ENCODE measurements at regions not wholly inside any gene's neighbourhood (a gene's known extent, or its start where the extent isn't known, plus 50 kb on each side); places are given as distances from the start of the nearest gene placed in this dataset.

DNA sequence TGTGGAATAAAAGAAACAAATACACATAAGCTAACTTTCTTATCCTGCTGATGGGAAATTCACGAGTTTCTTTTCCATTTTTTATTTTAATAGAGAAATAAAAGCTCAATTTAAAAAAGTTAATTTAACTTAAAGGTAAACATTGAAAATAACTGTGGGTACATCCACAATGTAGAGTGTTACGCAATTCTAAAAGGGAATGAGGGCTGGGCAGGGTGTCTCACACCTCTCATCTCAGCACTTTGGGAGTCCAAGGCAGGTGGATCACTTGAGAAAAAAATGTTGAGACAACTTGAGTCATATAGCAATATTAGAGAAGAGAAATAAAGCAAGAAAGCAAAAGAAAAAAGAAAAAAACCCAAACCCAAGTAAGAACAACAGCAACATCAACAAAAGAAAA lies 207.0 kb downstream of the DIPK2A start:
- Mint-ChIP-seq H3K27me3 (no peaks in the 10 kb centered on the region), H3K4me1 (no peaks in the 10 kb centered on the region), H3K4me3 (no peak overlapping the region), H3K27ac (no peak overlapping the region), H3K36me3 (no peaks in the 10 kb centered on the region), H3K9me3 (no peaks in the 10 kb centered on the region)
- DNase-seq (ENCODE audit: low spot score in 2 of 2): no peak
- ATAC-seq (ENCODE audit: low read depth): no peak

DNA sequence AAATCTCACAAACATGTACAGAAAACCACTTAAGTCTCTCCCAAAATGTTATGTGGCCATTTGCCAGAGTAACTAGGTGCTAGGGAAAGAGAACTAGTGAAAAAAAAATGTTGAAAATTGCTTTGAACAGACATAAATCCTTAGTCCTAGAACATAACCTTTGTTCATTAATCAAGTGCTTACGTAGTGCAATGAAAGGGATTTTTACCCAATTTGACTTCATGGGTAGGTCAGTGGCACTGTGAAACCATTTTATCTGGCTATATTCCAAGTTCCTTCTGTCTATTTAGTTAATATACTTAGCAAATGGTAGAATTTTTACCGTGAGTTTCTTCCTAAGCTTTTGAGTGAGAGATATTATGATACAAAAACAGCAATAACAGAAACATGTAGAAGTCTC lies 209.4 kb downstream of the DIPK2A start:
- Mint-ChIP-seq H3K27ac (no peak overlapping the region), H3K36me3 (no peaks in the 10 kb centered on the region), H3K27me3 (no peaks in the 10 kb centered on the region), H3K4me1 (no peaks in the 10 kb centered on the region), H3K9me3 (no peaks in the 10 kb centered on the region), H3K4me3 (no peak overlapping the region)
- ATAC-seq (ENCODE audit: low read depth) (no peak), DNase-seq (ENCODE audit: low spot score in 2 of 2) (no peak)

DNA sequence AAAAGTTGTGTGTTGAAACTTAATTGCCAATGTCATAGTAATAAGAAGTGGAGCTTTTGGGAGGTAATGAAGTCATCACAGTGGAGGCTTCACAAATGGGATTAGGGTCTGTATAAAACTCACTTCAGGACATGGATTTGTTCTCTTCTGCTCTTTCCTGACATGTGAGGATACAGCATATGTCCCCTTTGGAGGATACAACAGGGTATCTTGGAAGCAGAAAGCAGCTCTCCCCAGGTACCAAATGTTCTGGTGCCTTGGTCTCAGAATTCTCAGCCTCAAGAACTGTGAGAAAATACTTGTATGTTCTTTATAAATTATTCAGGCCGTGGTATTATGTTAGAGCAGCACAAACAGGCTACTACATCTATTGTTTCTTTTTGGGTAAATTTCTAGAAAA lies 210.9 kb downstream of the DIPK2A start:
- no peaks in the 10 kb centered on the region for H3K9me3 Mint-ChIP-seq
- no peak for ATAC-seq (ENCODE audit: low read depth)
- DNase-seq (ENCODE audit: low spot score in 2 of 2): no peak
- no peak overlapping the region for H3K27ac Mint-ChIP-seq
- H3K4me3 Mint-ChIP-seq: no peak overlapping the region
- H3K36me3 Mint-ChIP-seq: no peaks in the 10 kb centered on the region
- H3K27me3 Mint-ChIP-seq: no peaks in the 10 kb centered on the region
- H3K4me1 Mint-ChIP-seq: no peaks in the 10 kb centered on the region

DNA sequence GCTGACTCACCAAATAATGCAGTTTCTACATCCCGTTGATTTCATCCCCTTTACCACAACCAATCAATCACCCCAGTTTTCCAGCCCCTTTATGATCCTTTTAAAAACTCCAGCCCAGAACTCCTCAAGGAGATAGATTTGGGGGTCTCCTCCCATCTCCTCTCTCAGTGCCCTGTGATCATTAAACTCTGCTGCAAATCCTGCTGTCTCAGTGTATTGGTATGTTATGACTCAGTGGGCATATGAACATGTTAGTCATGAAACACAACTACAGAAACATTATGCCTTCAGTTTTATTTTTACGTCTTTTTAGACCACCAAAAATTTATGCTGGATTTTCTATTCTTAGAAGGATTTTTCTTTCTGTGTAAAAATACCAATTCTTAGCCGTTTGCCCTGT lies 213.7 kb downstream of the DIPK2A start:
- Mint-ChIP-seq H3K9me3 (no peaks in the 10 kb centered on the region), H3K4me1 (no peaks in the 10 kb centered on the region), H3K4me3 (no peak overlapping the region), H3K27me3 (no peaks in the 10 kb centered on the region), H3K27ac (no peak overlapping the region), H3K36me3 (no peaks in the 10 kb centered on the region)
- ATAC-seq (ENCODE audit: low read depth): no peak
- no peak for DNase-seq (ENCODE audit: low spot score in 2 of 2)

DNA sequence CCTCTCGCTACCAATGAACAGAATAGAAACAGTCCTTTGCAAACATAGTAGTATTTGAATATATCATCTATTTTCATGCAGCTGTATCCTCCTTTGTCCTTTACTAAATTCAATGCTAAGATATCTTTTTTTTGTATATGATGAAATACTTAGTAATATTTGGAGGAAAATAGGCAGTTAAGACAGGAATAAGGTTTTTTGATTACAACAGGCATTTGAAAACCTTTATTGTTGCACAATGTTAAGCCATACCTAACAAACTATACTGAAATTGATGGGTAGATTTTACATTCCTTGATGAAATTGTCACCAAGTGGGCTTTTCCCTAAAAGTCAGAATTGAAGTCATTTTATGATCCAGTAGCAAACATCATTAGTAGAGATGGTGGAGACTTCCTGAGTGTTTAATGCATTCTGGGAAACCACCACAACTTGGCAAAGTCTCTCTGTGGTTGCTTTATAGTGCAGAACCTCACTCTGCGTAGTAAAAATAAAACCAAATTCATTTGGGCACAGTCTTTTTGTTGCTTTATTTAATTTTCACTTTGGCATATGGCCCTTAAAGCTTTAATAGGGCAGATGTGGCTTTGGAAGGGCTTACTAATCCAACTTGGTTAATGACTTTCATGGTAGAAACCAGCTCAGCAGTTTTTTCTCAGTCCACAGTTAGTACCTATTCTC lies 216.0 kb downstream of the DIPK2A start:
- no peak for ATAC-seq (ENCODE audit: low read depth)
- Mint-ChIP-seq H3K9me3 (no peaks in the 10 kb centered on the region), H3K27me3 (no peaks in the 10 kb centered on the region), H3K36me3 (no peaks in the 10 kb centered on the region), H3K4me1 (no peaks in the 10 kb centered on the region), H3K27ac (no peak overlapping the region), H3K4me3 (no peak overlapping the region)
- DNase-seq (ENCODE audit: low spot score in 2 of 2): no peak

DNA sequence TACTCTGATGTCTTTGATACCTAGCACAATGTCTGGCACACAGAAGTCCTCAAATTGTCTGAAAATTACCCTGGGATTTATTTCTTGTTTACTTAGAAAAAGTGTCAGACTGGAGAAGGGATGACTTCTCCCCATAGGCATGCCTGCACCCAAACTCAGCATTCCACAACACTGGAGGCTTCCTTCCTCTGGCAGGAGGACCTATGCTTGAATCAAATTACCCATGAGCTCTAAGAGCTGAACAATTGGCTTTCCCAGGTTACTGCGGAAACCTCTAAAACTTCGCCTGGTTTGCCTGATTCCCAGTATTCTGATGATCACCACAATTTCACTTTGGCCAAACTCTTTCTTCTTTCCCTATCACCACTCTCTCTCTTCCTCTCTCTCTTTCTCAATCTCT lies 217.4 kb downstream of the DIPK2A start:
- no peak overlapping the region for H3K4me3 Mint-ChIP-seq
- H3K27ac Mint-ChIP-seq: no peak overlapping the region
- DNase-seq (ENCODE audit: low spot score in 2 of 2) (no peak), ATAC-seq (ENCODE audit: low read depth) (no peak)
- H3K4me1 Mint-ChIP-seq: no peaks in the 10 kb centered on the region
- no peaks in the 10 kb centered on the region for H3K27me3 Mint-ChIP-seq
- no peaks in the 10 kb centered on the region for H3K36me3 Mint-ChIP-seq
- peaks cover 1% of the 10 kb centered on the region for H3K9me3 Mint-ChIP-seq

DNA sequence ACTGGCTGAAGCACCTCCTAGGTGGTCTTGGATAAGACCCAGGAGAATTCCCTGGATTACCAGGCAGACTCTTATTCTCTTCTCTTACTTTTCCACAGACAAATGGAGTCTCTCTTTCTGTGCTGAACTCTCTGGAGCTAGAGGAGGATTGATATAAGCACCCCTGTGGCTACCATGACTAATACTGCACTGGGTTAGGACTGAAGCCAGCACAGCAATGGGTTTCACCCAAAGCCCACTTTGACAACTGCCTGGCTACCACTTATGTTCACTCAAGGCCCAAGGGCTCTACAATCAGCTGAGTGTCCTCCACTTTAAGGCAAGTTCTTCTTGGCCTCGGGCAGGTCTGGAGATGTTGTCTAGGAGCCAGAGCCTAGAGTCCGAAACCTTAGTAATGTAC lies 225.5 kb downstream of the DIPK2A start:
- Mint-ChIP-seq H3K36me3 (peaks cover 5% of the 10 kb centered on the region), H3K4me1 (no peaks in the 10 kb centered on the region), H3K9me3 (peaks cover 10% of the 10 kb centered on the region), H3K27me3 (peaks cover 2% of the 10 kb centered on the region), H3K27ac (no peak overlapping the region), H3K4me3 (no peak overlapping the region)
- no peak for ATAC-seq (ENCODE audit: low read depth)
- DNase-seq (ENCODE audit: low spot score in 2 of 2): no peak

DNA sequence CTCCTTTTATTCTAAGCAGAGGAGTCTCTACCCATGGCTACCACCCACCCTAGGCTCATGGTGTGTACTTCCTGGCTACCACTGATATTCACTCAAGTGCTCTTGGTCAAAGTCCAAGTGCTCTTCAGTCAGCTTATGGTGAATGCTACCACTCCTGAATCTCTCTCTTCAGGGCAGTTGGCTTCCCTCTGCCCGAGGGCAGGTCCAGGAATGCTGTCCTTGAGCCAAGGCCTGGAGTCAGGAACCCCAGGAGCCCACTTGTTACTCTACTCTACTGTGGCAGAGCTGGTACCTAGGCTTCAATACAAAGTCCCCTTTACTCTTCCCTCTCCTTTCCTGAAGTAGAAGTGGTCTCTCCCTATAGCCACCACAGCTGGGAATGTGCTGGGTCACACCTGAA lies 226.0 kb downstream of the DIPK2A start:
- H3K36me3 Mint-ChIP-seq: peaks cover 5% of the 10 kb centered on the region
- H3K9me3 Mint-ChIP-seq: peaks cover 10% of the 10 kb centered on the region
- no peak for ATAC-seq (ENCODE audit: low read depth)
- H3K4me3 Mint-ChIP-seq: no peak overlapping the region
- peaks cover 2% of the 10 kb centered on the region for H3K27me3 Mint-ChIP-seq
- H3K27ac Mint-ChIP-seq: no peak overlapping the region
- no peaks in the 10 kb centered on the region for H3K4me1 Mint-ChIP-seq
- no peak for DNase-seq (ENCODE audit: low spot score in 2 of 2)

DNA sequence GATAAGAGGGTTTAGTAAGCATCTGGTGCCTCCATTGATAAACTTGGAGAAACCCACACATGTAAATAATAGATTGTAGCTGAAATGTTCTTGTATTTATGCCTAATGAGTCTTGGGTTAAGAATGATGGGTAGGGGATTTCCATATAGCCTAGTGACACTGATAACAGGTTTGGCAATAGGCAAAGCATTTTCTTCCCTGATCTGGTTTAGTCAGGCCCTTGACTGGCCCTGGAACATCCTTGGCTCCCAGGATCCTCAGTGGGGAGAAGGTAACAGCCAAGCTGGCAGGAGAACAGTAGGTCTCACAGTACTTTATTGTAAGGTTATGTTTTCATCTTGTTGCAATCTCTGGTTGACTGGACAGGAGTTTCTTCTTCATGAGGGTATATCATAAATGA lies 228.4 kb downstream of the DIPK2A start:
- H3K4me1 Mint-ChIP-seq: no peaks in the 10 kb centered on the region

DNA sequence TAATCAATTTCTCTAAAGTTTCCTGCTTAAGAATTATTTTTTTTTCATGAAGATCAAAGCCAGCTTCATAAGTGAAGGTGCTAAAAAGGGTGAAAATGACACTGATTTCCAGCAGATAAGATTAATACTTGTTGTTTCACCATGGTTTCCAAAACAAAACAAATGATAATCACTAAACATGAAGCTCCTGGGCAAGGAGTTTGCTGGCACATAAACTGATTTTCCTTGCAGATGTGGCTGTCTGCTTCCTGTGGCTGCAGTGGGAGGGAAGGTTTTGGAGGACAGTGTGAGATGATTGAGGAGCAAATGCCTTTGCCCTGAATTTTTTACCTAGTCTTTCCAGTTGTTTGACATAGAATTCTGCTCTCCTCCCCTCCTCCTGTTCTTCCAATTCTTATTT lies 228.8 kb downstream of the DIPK2A start:
- ATAC-seq (ENCODE audit: low read depth): no peak
- H3K27me3 Mint-ChIP-seq: no peaks in the 10 kb centered on the region
- peaks cover 5% of the 10 kb centered on the region for H3K9me3 Mint-ChIP-seq
- H3K27ac Mint-ChIP-seq: no peak overlapping the region
- no peaks in the 10 kb centered on the region for H3K36me3 Mint-ChIP-seq
- no peak overlapping the region for H3K4me3 Mint-ChIP-seq
- no peak for DNase-seq (ENCODE audit: low spot score in 2 of 2)
- H3K4me1 Mint-ChIP-seq: no peaks in the 10 kb centered on the region

More for the DNA sequence above, 228.4 kb downstream of the DIPK2A start:
- ATAC-seq (ENCODE audit: low read depth) (no peak), DNase-seq (ENCODE audit: low spot score in 2 of 2) (no peak)
- no peak overlapping the region for H3K4me3 Mint-ChIP-seq
- H3K36me3 Mint-ChIP-seq: peaks cover 2% of the 10 kb centered on the region
- no peaks in the 10 kb centered on the region for H3K27me3 Mint-ChIP-seq
- no peak overlapping the region for H3K27ac Mint-ChIP-seq
- peaks cover 6% of the 10 kb centered on the region for H3K9me3 Mint-ChIP-seq

DNA sequence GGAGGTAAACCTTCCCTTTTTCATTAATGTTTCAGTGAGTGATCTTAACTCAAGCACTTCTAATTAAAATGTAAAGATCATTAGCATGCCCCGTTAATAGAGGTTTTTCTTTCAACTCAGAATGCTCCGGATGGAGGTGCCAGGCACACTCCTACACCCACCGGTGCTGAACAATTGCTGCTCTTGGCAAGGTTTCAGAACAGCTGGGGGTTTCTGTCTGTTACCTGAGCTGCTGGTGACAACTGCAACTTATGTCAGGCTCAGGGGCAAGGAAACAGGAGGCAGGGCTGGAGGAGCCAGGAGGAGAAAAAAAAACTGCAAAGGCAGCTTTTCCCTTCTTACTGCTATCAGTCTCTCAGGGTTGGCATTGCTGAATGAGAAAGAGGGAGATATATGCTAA lies 250.1 kb downstream of the DIPK2A start:
- ATAC-seq (ENCODE audit: low read depth): no peak
- Mint-ChIP-seq H3K27me3 (peaks cover 5% of the 10 kb centered on the region), H3K27ac (no peak overlapping the region)

DNA sequence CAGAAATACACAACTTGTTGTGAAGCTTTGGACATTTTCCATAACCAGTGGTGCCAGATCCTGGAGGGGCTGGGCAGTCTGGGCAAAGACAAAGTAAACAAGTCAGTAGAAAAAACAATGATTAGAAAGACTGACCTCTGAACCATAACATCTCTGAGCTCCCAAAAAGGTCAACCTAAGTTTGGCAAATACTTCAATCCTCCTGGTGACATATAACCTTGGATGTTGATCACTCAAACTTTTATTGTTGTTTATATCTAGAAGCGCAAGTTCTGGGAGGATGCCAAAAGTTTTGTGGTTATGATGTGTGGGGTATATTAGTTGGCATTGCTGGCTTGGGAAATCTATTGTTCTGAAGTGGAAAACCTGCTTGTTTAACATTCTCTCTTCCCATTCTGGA lies 257.7 kb downstream of the DIPK2A start:
- Mint-ChIP-seq H3K27ac (no peak overlapping the region), H3K27me3 (peaks cover 2% of the 10 kb centered on the region), H3K36me3 (no peaks in the 10 kb centered on the region), H3K4me1 (no peaks in the 10 kb centered on the region), H3K9me3 (no peaks in the 10 kb centered on the region), H3K4me3 (no peak overlapping the region)
- no peak for ATAC-seq (ENCODE audit: low read depth)
- DNase-seq (ENCODE audit: low spot score in 2 of 2): no peak

More for the DNA sequence above, 250.1 kb downstream of the DIPK2A start:
- no peaks in the 10 kb centered on the region for H3K4me1 Mint-ChIP-seq
- H3K4me3 Mint-ChIP-seq: no peak overlapping the region
- H3K36me3 Mint-ChIP-seq: no peaks in the 10 kb centered on the region
- no peak for DNase-seq (ENCODE audit: low spot score in 2 of 2)
- H3K9me3 Mint-ChIP-seq: peaks cover 2% of the 10 kb centered on the region

DNA sequence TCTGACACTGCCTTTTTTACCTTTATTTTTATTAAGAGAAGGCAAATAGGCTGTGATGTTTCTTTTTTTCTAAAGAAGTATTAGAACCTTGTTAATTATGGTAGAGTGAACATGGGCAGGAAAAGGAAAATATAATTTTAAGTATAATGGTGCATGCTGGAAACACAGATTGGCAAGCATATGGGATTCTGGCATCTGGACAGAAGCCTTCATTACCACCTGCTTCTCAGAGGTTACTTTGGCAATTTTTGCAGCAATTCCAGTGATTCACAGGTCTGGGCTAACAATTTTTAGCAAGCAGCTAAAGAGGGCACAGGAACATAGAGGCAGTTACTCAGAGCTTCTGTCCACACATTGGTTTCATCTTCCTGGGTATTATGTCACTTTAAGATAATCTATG lies 258.3 kb downstream of the DIPK2A start:
- H3K9me3 Mint-ChIP-seq: no peaks in the 10 kb centered on the region
- no peak for DNase-seq (ENCODE audit: low spot score in 2 of 2)
- no peak overlapping the region for H3K27ac Mint-ChIP-seq
- H3K4me3 Mint-ChIP-seq: no peak overlapping the region
- peaks cover 2% of the 10 kb centered on the region for H3K27me3 Mint-ChIP-seq
- ATAC-seq (ENCODE audit: low read depth): no peak
- H3K36me3 Mint-ChIP-seq: no peaks in the 10 kb centered on the region
- H3K4me1 Mint-ChIP-seq: no peaks in the 10 kb centered on the region

DNA sequence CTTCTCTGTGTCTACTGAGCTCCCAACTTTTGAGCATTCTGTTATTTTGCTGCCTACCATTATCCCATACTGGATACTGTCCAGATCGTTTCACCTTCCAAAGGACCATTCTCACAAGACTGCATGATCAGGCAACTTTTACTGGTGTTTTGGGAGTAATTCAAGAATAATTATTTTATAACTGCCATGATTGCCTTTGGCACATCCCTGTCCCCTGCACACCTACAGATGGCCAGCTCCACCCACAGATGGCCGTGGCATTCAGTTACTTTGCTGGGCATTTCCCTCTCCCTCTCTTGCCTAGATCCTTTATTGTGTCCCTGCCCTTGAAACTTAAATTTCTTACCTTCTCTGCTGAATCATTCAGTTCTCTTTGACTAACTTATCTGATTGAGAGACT lies 263.9 kb downstream of the DIPK2A start:
- no peak overlapping the region for H3K27ac Mint-ChIP-seq
- no peaks in the 10 kb centered on the region for H3K9me3 Mint-ChIP-seq
- no peak for DNase-seq (ENCODE audit: low spot score in 2 of 2)

DNA sequence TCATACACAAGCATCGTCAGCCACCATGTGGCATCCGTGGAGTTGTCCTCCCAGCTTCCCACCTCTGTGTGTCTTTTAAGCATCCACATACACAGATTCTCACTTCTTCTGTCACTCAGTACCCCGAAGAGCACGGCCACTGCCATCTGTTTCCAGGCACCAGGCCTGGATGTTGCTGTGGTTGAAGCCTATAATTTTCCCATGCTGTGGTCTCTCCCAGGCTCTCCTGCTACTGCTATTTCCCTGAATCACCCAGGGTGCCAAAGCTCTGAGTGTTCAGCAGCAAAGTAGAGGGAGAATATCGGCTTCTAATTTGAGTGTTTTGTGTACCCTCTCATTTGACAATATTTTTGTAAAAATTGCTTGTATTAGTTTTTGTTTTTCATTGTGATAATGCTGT lies 265.7 kb downstream of the DIPK2A start:
- Mint-ChIP-seq H3K36me3 (no peaks in the 10 kb centered on the region), H3K4me1 (no peaks in the 10 kb centered on the region), H3K27ac (no peak overlapping the region), H3K27me3 (no peaks in the 10 kb centered on the region), H3K4me3 (no peak overlapping the region), H3K9me3 (no peaks in the 10 kb centered on the region)
- no peak for ATAC-seq (ENCODE audit: low read depth)
- DNase-seq (ENCODE audit: low spot score in 2 of 2): no peak

More for the DNA sequence above, 263.9 kb downstream of the DIPK2A start:
- Mint-ChIP-seq H3K4me3 (no peak overlapping the region), H3K36me3 (no peaks in the 10 kb centered on the region), H3K4me1 (no peaks in the 10 kb centered on the region), H3K27me3 (no peaks in the 10 kb centered on the region)
- ATAC-seq (ENCODE audit: low read depth): no peak
